ENCODE measurements at regions not wholly inside any gene's neighbourhood (a gene's known extent, or its start where the extent isn't known, plus 50 kb on each side); places are given as distances from the start of the nearest gene placed in this dataset.

DNA sequence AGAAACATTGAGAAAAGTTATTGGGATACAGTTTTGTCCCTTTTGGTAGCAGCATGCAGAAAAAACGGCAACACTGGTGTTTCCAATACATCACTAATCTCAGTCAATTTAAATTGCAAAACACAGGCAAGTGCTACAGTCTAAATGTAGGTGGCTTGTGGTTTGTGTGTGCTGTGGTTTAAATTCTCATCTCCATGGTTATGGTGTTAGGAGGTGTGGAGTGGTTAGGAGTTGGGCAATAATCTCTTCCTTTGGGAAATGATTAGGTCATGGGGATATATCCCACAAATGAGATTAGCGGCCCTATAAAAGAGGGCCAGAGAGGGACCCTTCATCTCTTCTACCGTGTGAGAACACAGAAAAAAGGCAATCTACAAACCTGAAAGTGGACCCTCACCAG lies 1344.3 kb downstream of the ADGRL3 start:
- CTCF ChIA-PET, result no interaction called here
- in situ Hi-C loops (cut with MboI; ENCODE audit: low sequenced_read_pairs), result no loop called here
- Histone ChIP-seq H4K5ac (ENCODE audit: low read depth, low read length) (no peak overlapping the region), H3K9me3 (ENCODE audit: control insufficient read depth, insufficient read depth, low read length) (no peaks in the 10 kb centered on the region; the same call in none of the 2 replicates), H3K27ac (ENCODE audit: insufficient read depth, low read length) (no peak overlapping the region), H3K56ac (ENCODE audit: extremely low read depth, insufficient read depth, low read length) (no peak overlapping the region), H2AFZ (replicated peaks; ENCODE audit: low read length, poor library complexity) (no peak overlapping the region), H3K4me3 (ENCODE audit: insufficient read depth, low read depth, low read length) (no peak overlapping the region), H2BK5ac (ENCODE audit: low read depth, low read length, poor library complexity, severe bottlenecking) (no peak overlapping the region), H3K27me3 (ENCODE audit: control insufficient read depth, insufficient read depth, low read length) (no peaks in the 10 kb centered on the region), H3K9ac (ENCODE audit: low read depth, low read length) (no peak overlapping the region), H3K4me2 (ENCODE audit: low read depth, low read length) (no peak overlapping the region), H2BK15ac (ENCODE audit: low read depth, low read length) (no peak overlapping the region), H3K23ac (ENCODE audit: low read depth, low read length) (no peak overlapping the region), H2AK5ac (ENCODE audit: low read depth, low read length) (no peak overlapping the region), H4K91ac (ENCODE audit: insufficient read depth, low read depth, low read length) (no peak overlapping the region), H3K9me1 (ENCODE audit: insufficient read depth, low read length) (no peaks in the 10 kb centered on the region), H3K36me3 (ENCODE audit: control insufficient read depth, insufficient read depth, low read length) (no peaks in the 10 kb centered on the region), H4K8ac (ENCODE audit: low read depth in 2 of 2, low read length in 2 of 2) (no peak overlapping the region), H3K4me1 (ENCODE audit: control insufficient read depth, insufficient read depth, low read length) (no peaks in the 10 kb centered on the region), H4K20me1 (ENCODE audit: insufficient read depth, low read length) (no peaks in the 10 kb centered on the region), H3K14ac (replicated peaks; ENCODE audit: low read depth, low read length) (no peak overlapping the region), H2AK9ac (replicated peaks; ENCODE audit: low read depth, low read length, poor library complexity) (no peak overlapping the region), H3K18ac (ENCODE audit: low read depth, low read length) (no peak overlapping the region), H2BK120ac (ENCODE audit: low read depth, low read length) (no peak overlapping the region), H2BK20ac (ENCODE audit: low read depth, low read length) (no peak overlapping the region), H3K4ac (ENCODE audit: low read depth, low read length) (no peak overlapping the region), H3K79me1 (ENCODE audit: low read depth in 1 of 2, low read length in 2 of 2) (no peaks in the 10 kb centered on the region)
- POLR2A ChIA-PET (ENCODE audit: unreplicated experiment), result no interaction called here
- intact Hi-C loops (cut with micrococcal nuclease), result no loop called here
- no TSS peak for BruUV-seq (replicated peaks)
- no peak for ATAC-seq (ENCODE audit: low read depth)
- DNase-seq, result no peak
- TF ChIP-seq RFX5 (IDR thresholded peaks at IDR 0.05; ENCODE audit: low read depth, low read length) (no peak), SMC3 (IDR thresholded peaks at IDR 0.05; ENCODE audit: low read depth, low read length) (no peak), FOS (IDR thresholded peaks at IDR 0.05; ENCODE audit: low read depth, low read length) (no peak), RAD21 (IDR thresholded peaks at IDR 0.05; ENCODE audit: low read length) (no peak), MXI1 (IDR thresholded peaks at IDR 0.05; ENCODE audit: borderline replicate concordance, low read depth, low read length) (no peak), RCOR1 (IDR thresholded peaks at IDR 0.05; ENCODE audit: insufficient replicate concordance, low read length) (no peak), CHD1 (IDR thresholded peaks at IDR 0.05; ENCODE audit: low read depth, low read length) (no peak), BHLHE40 (IDR thresholded peaks at IDR 0.05; ENCODE audit: low read depth, low read length) (no peak), NFE2L2 (IDR thresholded peaks at IDR 0.05; ENCODE audit: low read depth, low read length) (no peak), MAFK (IDR thresholded peaks at IDR 0.05; ENCODE audit: low read depth, low read length) (no peak), POLR2A (IDR thresholded peaks at IDR 0.05; ENCODE audit: low read depth, low read length) (no peak), MAZ (IDR thresholded peaks at IDR 0.05; ENCODE audit: borderline replicate concordance, low read depth, low read length) (no peak), CEBPB (IDR thresholded peaks at IDR 0.05; ENCODE audit: low read depth, low read length) (no peak)
- TF ChIP-seq, protein P1, sequence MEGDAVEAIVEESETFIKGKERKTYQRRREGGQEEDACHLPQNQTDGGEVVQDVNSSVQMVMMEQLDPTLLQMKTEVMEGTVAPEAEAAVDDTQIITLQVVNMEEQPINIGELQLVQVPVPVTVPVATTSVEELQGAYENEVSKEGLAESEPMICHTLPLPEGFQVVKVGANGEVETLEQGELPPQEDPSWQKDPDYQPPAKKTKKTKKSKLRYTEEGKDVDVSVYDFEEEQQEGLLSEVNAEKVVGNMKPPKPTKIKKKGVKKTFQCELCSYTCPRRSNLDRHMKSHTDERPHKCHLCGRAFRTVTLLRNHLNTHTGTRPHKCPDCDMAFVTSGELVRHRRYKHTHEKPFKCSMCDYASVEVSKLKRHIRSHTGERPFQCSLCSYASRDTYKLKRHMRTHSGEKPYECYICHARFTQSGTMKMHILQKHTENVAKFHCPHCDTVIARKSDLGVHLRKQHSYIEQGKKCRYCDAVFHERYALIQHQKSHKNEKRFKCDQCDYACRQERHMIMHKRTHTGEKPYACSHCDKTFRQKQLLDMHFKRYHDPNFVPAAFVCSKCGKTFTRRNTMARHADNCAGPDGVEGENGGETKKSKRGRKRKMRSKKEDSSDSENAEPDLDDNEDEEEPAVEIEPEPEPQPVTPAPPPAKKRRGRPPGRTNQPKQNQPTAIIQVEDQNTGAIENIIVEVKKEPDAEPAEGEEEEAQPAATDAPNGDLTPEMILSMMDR (conservative IDR thresholded peaks at IDR 0.05; ENCODE audit: low read depth, low read length), result no peak
- TF ChIP-seq, protein P2, sequence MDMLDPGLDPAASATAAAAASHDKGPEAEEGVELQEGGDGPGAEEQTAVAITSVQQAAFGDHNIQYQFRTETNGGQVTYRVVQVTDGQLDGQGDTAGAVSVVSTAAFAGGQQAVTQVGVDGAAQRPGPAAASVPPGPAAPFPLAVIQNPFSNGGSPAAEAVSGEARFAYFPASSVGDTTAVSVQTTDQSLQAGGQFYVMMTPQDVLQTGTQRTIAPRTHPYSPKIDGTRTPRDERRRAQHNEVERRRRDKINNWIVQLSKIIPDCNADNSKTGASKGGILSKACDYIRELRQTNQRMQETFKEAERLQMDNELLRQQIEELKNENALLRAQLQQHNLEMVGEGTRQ (IDR thresholded peaks at IDR 0.05; ENCODE audit: low read depth, low read length), result no peak
- TF ChIP-seq, protein P3, sequence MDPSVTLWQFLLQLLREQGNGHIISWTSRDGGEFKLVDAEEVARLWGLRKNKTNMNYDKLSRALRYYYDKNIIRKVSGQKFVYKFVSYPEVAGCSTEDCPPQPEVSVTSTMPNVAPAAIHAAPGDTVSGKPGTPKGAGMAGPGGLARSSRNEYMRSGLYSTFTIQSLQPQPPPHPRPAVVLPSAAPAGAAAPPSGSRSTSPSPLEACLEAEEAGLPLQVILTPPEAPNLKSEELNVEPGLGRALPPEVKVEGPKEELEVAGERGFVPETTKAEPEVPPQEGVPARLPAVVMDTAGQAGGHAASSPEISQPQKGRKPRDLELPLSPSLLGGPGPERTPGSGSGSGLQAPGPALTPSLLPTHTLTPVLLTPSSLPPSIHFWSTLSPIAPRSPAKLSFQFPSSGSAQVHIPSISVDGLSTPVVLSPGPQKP (IDR thresholded peaks at IDR 0.05; ENCODE audit: borderline replicate concordance, low read depth, low read length), result no peak
- WGBS, 2 experiments (ENCODE audit: extremely low coverage in 2 of 2, insufficient read length in 1 of 2), result no CpG with 5 or more reads among the region's 3 CpGs
- dilution Hi-C loops (cut with HindIII; ENCODE audit: low sequenced_read_pairs, unreplicated experiment), result no loop called here

Data from IMR-90 (cell line).